HG02610 (cell line): ENCODE measurements at regions not wholly inside any gene's neighbourhood (a gene's known extent, or its start where the extent isn't known, plus 50 kb on each side); places are given as distances from the start of the nearest gene placed in this dataset.
"Not testable (repeated sequence)": the region's sequence is repeated elsewhere in the genome, so short reads cannot be mapped to it uniquely, and the experiment has no call there.

Experiments
- ATAC-seq: cut with Tn5 transposase; IDR thresholded peaks from one replicate; pipeline ENCODE4 v1.9.1; 2021; ENCODE audit warnings: mild to moderate bottlenecking, moderate library complexity; ENCODE audit not compliant: unreplicated experiment

DNA sequence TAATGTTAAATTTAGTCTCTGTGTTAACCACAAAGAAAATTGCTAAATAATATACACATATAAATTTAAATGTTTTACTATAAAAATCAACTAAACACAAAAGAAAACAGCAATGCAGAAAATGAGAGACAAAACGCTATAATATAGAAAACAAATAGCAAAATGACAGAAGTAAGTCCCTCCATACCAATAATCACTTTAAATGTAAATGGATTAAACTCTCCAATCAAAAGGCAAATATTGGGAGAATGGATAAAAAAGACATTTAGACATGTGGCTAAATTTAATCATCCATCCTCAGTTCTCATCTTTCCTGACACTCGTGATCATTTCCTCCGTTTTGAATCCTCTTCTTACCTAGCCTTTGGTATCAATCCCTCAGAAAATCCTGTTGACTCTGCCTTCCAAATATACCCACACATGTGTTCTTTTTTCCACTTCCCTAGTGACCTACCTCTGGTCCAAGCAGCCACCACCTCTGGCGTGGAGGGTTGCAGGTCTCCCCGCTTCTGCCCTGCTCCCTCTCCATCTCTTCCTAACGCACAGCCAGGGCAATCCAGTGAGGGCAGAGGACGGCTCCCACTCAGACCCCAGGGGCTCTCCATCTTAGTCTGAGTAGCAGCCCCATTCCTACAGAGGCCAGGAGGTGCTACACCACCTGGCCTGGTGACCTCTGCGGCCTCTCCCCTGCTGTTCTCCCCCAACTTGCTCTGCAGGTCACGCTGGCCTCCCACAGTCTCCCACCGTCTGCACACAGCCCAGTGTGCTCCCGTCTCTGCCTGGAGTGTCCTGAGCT, 149.2 kb downstream of the RNASET2 start:
- ATAC-seq, result no peak

DNA sequence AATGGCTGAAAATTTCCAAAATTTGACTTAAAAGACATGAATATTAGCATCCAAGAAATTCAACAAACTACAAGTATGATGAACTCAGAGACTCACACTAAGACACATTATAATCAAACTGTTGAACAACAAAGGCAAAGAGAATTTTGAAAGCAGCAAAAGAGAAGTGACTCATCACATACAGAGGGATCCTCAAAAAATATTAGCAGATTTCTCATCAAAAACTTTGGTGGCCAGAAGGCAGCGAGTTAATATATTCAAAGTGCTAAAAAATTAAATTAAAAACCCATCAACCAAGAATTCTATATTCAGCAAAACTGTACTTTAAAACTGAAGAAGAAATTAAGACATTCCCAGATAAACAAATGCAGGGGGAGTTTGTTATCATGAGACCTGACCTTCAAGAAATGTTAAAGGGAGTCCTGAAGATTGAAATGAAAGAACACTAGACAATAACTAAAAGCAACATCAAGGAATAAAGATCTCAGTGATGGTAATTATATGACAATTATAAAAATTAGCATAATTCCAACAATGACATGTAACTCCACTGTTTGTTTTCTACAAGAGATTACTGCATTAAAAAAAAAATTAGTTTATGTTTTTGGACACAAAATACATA, 150.0 kb downstream of the RNASET2 start:
- ATAC-seq, result no peak

DNA sequence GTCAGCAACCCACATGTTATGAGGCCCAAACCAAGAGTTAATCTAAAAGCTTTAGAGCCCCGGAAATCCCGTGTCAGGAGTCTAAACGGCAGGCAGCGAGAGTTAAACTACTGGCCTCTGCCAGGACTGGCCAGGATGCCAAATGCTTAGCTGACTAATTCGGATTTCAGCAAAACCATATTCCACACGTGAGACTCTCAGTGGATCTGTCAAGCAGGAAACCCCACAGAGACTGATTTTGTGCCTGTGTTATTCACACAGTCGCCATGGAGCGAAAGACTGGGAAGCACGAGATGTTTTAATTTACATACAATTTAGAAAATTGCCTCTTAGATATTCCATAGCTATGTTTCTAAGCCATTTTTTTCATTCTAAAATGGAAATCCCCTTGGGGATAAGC, 152.9 kb downstream of the RNASET2 start:
- no peak for ATAC-seq

DNA sequence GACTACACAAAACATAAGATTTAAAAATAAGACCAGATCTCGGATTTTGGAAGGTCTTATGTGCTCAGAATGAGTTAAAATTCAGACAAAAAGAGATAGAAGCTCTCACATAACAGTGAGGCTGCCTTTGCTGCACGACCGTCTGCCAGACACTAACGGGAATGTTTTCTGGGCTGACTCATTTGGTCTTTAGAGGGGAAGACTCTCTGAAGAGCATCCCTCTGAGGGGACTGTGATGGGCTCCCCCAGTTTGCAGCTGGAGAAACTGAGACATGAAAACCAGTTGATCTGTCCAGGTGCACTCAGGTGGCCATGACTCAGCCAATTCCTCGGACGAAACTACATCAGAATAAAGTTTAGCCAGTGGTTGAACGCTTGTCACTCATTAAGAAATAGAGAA, 153.9 kb downstream of the RNASET2 start:
- no peak for ATAC-seq

DNA sequence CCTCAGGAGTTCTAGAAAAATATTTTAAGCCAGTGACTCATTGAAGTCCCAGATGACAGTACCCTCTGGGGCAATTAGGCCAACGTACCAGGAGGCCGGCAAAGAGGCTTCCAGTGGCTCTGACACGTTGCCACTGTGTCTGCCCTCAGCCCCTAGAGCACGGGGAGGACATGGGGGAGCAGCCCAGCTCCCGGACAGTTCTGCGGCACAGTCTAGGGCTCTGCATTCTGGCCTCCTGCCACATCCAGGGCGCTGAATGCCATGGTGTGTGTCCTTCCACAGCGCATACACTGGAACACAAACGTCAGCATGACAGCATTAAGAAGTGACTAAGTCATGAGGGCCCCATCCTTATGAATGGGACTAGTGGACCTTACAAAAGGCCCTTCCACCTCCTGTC, 156.2 kb downstream of the RNASET2 start:
- ATAC-seq, result no peak

DNA sequence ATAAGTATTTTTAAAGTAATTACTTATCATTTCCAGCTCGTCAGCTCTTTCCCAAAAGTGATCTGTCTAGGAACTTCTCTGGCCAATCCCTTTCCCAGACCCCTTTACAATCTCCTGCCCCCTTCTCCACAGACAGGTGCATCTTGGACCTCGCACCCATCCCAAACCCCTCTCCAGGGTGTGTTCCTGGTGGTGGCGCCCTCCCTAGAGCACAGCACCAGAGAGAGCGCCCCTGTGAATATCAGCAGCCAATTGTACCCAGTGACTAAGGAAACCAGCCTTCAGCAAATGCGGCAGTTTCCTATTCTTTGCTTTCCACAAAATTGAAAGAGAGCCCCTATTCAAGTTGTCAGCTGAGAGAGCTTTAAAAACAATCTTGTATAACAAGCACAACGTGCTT, 157.7 kb downstream of the RNASET2 start:
- no peak for ATAC-seq

DNA sequence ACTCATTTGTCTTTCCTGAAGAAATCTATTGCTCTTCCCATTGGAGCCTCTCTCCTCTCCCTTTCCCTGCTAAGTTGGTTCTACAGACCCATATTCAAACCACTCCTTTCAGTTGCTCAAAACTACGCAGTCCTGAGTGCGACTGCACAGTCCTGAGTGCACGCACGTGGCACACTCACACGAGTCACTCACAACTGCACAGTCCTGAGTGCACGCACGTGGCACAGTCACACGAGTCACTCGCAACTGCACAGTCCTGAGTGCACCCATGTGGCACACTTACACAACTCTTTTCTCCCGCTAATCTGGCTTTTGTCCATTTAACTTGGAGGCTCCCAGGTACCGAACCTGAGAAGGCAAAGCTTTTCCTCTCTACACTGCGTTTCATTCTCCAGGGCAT, 159.7 kb downstream of the RNASET2 start:
- ATAC-seq, result no peak

DNA sequence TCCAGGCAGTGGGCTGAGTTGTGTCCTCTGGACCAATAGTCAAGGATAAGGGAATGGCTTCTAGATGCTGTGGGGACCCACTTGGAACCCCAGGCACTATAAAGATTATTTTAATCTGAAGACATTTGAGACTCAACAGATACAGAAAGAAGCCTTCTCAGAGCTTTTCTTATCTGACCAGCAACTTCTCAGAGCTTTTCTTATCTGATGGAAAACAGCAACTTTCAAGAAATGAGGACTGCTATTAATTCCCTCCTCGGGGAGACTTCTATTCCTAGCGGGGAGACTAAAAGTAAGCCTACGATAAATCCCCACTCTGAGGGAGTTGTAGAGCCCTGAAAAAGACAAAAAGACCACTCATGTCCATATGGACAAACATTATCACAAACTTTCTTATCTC, 160.5 kb downstream of the RNASET2 start:
- no peak for ATAC-seq

DNA sequence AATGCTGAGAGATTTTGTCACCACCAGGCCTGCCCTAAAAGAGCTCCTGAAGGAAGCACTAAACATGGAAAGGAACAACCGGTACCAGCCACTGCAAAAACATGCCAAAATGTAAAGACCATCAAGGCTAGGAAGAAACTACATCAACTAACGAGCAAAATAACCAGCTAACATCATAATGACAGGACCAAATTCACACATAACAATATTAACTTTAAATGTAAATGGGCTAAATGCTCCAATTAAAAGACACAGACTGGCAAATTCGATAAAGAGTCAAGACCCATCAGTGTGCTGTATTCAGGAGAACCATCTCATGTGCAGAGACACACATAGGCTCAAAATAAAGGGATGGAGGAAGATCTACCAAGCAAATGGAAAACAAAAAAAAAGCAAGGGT, 163.8 kb upstream of the RPS6KA2 start:
- ATAC-seq, result not testable (repeated sequence)

DNA sequence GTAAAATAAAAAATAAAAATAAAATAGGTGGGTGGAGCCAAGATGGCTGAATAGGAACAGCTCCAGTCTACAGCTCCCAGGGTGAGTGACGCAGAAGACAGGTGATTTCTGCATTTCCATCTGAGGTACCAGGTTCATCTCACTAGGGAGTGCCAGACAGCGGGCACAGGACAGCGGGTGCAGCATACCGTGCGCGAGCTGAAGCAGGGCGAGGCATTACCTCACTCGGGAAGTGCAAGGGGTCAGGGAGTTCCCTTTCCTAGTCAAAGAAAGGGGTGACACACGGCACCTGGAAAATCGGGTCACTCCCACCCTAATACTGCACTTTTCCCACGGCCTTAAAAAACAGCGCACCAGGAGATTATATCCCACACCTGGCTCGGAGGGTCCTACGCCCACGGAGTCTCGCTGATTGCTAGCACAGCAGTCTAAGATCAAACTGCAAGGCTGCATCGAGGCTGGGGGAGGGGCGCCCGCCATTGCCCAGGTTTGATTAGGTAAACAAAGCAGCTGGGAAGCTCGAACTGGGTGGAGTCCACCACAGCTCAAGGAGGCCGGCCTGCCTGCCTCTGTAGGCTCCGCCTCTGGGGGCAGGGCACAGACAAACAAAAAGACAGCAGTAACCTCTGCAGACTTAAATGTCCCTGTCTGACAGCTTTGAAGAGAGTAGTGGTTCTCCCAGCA, 161.9 kb upstream of the RPS6KA2 start:
- ATAC-seq, result not testable (repeated sequence)

DNA sequence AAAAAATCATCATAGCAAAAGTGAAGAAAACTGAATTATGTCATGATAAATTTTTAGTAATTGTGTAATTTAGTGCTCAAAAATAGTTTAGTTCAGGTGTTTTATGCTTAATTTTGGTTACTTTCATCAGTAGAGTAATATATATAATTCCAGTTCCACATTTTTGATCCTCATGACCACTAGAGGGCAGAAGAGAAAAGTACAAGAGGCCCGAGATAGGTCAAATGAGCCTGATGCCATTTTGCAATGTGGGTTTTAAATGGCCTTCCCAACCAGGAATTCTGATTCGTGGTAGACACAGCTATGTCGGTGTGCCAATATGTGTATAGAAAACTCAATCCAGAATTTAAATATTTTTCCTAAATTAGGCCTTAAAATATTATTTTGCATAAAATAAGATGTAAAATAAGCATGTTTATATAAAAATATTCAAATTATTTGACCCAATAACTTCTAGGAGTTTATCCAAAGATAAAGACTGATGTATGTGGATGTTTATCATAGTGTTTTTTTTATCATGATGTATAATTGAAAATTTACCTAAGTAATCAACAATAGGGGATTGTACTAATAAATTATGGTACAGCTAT, 159.7 kb upstream of the RPS6KA2 start:
- no peak for ATAC-seq

DNA sequence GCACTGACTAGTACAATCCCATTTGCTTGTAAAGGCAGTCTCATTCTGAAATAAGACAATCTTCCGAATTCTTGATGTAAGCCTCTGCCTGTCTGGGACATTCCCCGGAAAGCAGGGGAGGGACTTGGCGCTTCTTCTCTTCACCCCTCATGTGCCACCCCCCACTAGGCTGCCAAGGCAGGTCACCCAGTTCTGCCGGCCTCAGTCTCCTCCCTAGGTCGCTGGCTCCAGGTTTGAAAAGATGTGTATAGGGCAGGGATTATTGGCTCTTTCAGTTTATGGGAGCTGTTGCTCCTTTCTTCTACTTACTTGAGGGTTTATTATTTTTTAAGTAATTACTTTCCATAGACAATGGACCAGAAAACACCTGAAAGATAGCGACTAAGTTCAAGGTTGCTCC, 158.1 kb upstream of the RPS6KA2 start:
- no peak for ATAC-seq

DNA sequence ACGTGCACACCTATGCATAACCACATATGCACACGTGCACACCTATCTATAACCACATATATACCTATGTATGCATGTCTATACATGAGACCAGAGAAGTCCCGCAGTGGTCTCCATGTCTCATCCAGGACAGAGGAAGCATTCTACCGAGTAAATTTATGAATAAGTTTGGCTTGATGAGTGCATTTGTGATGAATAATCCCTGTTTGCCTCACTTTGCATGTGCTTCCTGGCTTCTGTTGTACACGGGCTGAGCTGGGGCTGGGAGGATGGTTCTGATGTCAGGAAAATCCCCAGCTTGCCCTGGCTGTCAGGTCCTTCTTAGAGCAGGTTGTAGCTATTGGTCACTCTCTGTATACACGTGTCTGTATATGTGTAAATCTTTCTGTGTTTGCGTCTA, 157.6 kb upstream of the RPS6KA2 start:
- ATAC-seq, result no peak

DNA sequence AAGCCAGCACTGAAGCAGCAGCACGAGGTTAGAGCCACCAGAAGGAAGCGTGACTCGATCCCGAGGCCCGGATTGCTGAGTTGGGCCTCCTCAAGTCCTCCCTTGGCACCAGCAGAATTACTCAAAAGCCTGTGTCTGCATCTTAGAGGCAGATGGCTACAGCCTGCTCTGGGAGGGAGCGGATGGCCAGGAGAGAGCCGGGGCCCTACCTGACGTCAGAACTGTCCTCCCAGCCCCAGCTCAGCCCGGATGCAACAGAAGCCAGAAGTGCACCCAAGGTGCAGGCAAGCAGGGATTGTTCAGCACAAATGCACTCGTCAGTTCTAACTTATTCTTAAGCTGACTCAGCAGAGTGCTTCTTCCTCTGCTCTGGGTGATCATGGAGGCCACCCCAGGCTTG, 155.5 kb upstream of the RPS6KA2 start:
- ATAC-seq, result no peak

DNA sequence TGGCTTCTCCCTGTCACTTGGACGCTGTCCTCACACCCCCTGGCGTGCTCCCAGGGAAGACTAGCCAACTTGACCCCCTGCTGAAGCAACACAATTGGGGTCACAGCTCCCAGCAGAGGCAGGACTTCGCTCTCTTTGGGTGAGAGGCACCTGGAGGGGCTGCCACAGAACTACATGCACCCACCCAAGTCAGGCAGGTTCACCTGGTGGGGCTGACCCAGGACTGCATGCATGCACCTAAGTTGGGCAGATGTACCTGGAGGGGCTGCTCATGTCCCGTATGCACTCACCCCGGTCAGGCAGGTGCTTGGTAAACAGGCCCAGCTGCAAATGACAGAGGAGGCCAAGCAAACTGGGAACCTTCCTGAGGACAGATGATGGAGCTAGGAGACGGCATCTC, 154.3 kb upstream of the RPS6KA2 start:
- no peak for ATAC-seq

DNA sequence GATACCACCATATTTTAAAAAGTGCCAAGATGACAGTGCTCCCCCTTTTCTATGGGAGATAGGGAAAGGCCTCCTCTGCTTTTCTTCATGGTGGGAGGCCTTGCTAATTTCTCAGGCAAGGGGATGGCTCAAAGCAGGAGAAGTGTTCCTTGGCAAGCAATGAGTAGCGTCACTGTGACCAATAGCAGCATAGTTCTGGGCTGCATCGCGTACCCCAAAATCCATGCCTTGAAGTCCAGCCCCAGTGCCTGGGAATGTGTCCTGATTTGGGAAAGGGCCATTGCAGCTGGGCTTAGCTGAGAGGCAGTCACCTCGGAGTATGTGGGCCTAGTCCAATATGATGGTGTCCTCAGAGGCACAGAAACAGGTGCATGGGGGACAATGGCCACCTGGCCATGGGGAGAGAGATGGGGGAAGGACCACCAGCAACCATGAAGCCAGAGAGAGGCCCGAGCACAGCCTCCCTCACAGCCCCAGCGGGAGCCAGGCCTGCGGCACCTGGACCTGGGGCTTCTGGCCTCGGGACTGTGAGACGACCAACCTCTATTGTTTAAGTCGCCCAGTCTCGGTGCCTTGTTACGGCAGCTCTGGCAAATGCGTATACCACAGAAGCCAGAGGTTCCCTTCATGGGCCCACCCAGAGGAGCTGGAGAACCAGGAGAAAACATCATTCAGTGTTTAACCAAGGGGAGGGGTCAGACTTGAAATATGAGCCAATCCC, 153.1 kb upstream of the RPS6KA2 start:
- no peak for ATAC-seq

DNA sequence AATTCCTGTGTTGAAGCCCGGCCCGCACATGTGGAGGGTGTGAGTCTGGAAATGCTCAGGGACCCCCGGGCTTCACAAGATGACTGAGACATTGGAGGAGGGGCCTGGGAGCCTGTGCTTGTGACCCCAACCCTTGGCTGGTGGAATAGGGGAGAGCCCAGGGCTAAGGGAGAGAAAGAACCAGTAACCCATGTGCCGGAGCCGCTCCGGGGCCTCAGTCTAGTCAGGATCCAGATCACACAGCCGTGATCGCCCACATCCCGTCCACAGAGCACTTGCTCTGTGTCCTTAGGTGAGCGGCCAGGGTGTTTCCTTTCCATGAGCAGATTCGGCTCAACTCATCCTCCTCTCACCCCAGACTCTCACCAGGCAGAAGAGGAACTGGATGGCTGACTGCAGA, 152.3 kb upstream of the RPS6KA2 start:
- ATAC-seq, result no peak

DNA sequence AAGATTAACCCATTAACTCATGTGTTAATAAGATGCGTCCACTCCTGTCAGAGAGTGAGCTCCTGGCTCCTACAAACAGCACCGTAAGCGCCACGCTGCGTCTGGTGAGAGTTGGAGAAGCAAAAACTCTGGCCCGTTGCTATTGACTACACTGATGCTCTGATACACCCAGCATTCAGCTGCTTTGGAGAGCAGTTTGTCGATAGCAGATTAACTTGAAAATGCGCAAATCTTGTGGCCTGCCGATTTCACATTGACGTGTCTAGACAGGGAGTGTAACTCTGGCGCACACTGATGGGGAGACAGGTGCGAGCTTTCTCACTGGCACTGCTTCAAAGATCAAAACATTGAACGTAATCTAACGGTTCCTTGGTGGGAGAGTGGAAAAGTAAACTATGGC, 151.7 kb upstream of the RPS6KA2 start:
- ATAC-seq, result no peak

DNA sequence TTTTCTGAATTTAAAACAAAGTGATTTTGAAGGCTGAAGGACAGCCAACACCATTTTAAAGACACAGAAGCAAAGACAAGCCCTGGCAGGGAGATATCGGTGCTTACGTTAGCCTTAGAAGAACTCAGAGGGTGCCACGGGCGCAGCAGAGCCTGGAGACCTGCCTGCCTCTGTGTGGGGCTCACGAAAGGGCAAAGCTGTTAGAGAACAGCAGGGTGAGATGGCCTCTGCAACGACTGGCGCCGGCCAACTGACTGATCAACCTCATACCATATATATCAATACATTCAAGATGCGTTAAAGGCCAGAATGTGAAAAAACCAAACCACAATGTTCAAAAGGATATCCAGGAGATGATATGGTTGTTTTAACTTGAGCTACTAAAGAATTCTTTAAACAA, 151.0 kb upstream of the RPS6KA2 start:
- ATAC-seq, result no peak

DNA sequence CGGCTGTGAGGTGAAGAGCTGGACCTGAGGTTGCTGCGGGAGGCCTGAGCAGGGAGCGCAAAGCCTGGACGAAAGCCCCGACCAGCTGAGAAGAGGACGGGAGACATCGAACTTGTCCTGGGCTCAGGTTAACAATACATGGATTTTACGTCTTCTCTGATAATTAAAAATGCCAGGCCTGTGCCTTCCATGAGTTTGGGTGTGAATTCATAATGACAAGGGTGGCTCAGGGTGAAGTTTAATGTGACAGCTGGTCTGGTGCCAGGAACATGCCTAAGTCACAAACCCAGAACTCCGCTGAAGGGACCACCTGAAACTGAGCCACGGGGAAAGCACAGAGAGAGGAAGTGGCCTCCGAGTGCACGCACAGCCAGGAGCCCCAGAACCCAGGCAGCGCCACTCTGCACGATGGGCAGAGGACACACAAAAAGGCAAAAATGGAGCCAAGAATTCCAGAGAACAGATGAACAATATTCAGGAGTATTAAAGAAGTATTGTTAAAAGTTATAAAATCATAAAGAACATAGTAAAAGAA, 150.1 kb upstream of the RPS6KA2 start:
- no peak for ATAC-seq

DNA sequence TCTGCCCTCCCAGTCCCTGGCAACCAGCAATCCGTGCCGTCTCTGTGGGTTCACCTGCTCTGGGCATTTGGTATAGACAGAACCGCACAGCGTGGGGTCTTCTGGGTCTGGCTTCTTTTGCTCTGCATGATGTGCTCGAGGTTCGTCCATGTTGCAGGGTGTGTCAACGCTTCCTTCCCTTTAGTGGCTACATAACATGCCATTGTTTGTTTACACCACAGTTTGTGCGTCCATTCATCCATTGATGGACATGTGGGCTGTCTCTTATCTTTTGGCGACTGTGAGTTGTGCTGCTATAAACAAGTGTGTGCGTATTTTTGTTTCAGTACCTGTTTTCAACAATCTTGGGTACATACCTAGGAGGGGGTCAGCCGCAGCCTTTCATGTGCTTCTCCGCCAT, 149.5 kb upstream of the RPS6KA2 start:
- no peak for ATAC-seq
